Activated CD8-positive, alpha-beta T cell treated with anti-CD3 and anti-CD28 coated beads for 36 hours (primary cell): ENCODE measurements at regions not wholly inside any gene's neighbourhood (a gene's known extent, or its start where the extent isn't known, plus 50 kb on each side); places are given as distances from the start of the nearest gene placed in this dataset.

Source experiments
- ATAC-seq: fragments of 200-7000 bp; cut with Tn5 transposase; one replicate; pipeline ENCODE4 v1.10.0; 2021; ENCODE audit warnings: mild to moderate bottlenecking, moderate library complexity
- CTCF ChIA-PET: fragments of 350-600 bp; sonication (Branson Sonifier 250); formaldehyde crosslinking; loops from one replicate; lab custom pipeline; 2021; ENCODE audit warnings: antibody characterized with exemption; lab: Charles Lee
- POLR2A ChIA-PET: fragments of 350-600 bp; sonication (Branson Sonifier 250); formaldehyde crosslinking; loops from one replicate; lab custom pipeline; 2021; ENCODE audit warnings: antibody characterized with exemption; lab: Charles Lee
- DNase-seq: peaks from one replicate; pipeline ENCODE4 v3.0.0-alpha.2; 2020
- H3K27ac Mint-ChIP-seq: one replicate; pipeline ENCODE4 v1.8.0; 2021; ENCODE audit warnings: mild to moderate bottlenecking, mixed read lengths
- H3K27me3 Mint-ChIP-seq: one replicate; pipeline ENCODE4 v1.8.0; 2021; ENCODE audit warnings: mixed read lengths
- H3K36me3 Mint-ChIP-seq: one replicate; pipeline ENCODE4 v1.8.0; 2021; ENCODE audit warnings: low read depth, mixed read lengths
- H3K4me1 Mint-ChIP-seq: one replicate; pipeline ENCODE4 v1.8.0; 2021; ENCODE audit warnings: low read depth, mixed read lengths
- H3K4me3 Mint-ChIP-seq: one replicate; pipeline ENCODE4 v1.8.0; 2021; ENCODE audit warnings: mild to moderate bottlenecking, moderate library complexity, mixed read lengths
- H3K9me3 Mint-ChIP-seq: one replicate; pipeline ENCODE4 v1.8.0; 2021; ENCODE audit warnings: mixed read lengths
- intact Hi-C: fragments of 100-400 bp; cut with micrococcal nuclease; formaldehyde crosslinking; loops from one replicate; pipeline ENCODE4 v1.10.0; 2022
- TF ChIP-seq, protein P1 (sequence below): fragments of 200-600 bp; IDR thresholded peaks from one replicate; pipeline ENCODE4 v1.8.0; 2022; ENCODE audit warnings: antibody characterized with exemption, mild to moderate bottlenecking

DNA sequence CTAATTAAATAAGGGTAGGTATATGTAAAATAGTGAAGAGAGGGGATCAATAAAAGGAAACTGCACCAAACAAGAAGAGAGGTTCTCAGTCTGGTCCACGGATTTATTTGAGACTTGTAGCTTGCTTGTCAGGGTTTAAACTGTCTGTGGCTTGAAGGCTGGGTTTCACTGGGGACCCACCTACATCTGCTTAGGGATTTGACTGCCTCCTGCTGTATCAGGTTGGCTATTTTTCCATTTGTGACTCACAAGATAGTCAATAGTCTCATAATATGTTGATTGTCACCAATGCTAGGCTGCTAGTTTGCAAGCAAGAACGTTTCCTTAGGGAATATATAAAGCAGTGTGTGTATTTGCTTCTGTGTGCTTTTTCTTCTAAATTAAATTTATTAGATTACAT lies 1950.7 kb upstream of the IGFBP7 start:
- Mint-ChIP-seq H3K27ac (no peak overlapping the region), H3K4me3 (no peak overlapping the region), H3K27me3 (no peaks in the 10 kb centered on the region), H3K4me1 (no peaks in the 10 kb centered on the region), H3K9me3 (peaks cover 11% of the 10 kb centered on the region), H3K36me3 (no peaks in the 10 kb centered on the region)
- intact Hi-C loops, result no loop called here
- DNase-seq (no peak), ATAC-seq (no peak)
- ChIA-PET POLR2A (no interaction called here), CTCF (no interaction called here)
- TF ChIP-seq, protein P1, sequence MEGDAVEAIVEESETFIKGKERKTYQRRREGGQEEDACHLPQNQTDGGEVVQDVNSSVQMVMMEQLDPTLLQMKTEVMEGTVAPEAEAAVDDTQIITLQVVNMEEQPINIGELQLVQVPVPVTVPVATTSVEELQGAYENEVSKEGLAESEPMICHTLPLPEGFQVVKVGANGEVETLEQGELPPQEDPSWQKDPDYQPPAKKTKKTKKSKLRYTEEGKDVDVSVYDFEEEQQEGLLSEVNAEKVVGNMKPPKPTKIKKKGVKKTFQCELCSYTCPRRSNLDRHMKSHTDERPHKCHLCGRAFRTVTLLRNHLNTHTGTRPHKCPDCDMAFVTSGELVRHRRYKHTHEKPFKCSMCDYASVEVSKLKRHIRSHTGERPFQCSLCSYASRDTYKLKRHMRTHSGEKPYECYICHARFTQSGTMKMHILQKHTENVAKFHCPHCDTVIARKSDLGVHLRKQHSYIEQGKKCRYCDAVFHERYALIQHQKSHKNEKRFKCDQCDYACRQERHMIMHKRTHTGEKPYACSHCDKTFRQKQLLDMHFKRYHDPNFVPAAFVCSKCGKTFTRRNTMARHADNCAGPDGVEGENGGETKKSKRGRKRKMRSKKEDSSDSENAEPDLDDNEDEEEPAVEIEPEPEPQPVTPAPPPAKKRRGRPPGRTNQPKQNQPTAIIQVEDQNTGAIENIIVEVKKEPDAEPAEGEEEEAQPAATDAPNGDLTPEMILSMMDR, result no peak

DNA sequence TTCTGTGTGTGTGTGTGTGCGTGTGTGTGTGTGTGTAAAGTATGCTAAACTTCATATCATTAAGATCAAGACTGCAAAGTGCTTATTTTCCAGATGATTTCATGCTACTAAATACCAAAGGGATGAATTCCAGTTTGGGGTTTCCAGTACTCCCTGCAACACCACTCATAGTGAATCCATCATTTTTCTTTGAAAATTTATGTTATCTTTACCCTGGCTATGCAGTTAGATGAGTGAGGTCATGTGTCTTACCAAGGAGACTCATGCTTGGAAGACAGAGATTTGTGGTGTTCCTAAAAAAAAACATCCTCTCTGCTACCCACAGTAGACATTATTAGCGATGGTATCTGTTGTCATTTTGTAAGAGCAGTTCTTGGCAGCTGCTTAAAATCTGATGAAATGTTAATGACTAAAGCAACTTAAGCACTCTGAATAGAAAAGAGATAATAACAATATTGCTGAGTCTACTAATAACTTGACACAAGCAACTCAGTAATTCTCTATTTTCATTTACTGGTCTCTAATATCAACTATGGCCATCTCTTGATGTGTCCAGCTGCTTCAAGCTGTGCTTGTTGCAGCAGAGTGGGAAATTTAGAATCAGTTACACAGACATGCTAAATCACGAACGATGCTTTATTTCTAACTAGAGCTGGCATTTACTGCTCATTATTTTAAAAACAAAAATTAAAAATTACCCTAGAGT lies 1953.0 kb upstream of the IGFBP7 start:
- no peak overlapping the region for H3K4me3 Mint-ChIP-seq
- TF ChIP-seq, protein P1, result no peak
- H3K36me3 Mint-ChIP-seq, result no peaks in the 10 kb centered on the region
- H3K4me1 Mint-ChIP-seq, result no peaks in the 10 kb centered on the region
- peaks cover 13% of the 10 kb centered on the region for H3K9me3 Mint-ChIP-seq
- CTCF ChIA-PET, result no interaction called here
- intact Hi-C loops, result no loop called here
- DNase-seq (no peak), ATAC-seq (no peak)
- no peak overlapping the region for H3K27ac Mint-ChIP-seq
- H3K27me3 Mint-ChIP-seq, result no peaks in the 10 kb centered on the region
- POLR2A ChIA-PET, result no interaction called here

DNA sequence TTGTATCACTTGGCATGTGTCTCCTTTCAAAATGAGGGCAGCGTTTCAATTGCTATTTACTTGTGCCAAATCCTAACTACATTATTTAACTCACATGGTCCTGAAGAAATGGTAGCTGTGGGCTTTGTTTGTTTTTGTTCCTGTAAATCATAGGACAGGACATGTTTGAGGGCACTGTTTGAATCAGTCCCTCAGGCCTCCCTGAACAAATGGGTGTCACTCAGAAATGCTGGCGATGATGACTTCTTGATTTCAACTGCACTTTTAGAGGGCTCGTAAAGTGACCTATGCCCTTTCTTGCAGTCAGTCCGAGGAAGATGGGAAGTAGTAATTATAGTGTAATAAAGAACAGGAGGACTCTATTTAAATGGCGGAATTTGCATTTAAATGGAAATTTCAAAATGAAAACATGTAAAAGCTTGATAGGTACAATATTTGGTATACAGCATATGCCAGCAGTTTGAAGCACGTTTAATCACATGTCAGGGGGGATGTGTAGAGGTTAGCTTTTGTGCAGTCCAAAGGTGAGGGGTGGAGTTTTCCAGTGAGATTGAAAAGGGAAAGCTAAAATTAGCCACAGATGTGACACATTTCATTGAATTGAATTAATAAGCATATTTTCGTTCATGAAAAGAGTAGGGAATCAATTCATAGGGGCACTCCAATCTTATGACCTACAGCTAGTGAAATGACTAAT lies 1958.7 kb upstream of the IGFBP7 start:
- no peak for DNase-seq
- Mint-ChIP-seq H3K36me3 (no peaks in the 10 kb centered on the region), H3K27me3 (no peaks in the 10 kb centered on the region), H3K4me1 (no peaks in the 10 kb centered on the region), H3K27ac (no peak overlapping the region), H3K4me3 (no peak overlapping the region), H3K9me3 (peaks cover 9% of the 10 kb centered on the region)
- intact Hi-C loops, result no loop called here
- ChIA-PET CTCF (no interaction called here), POLR2A (no interaction called here)
- TF ChIP-seq, protein P1, result no peak
- no peak for ATAC-seq

DNA sequence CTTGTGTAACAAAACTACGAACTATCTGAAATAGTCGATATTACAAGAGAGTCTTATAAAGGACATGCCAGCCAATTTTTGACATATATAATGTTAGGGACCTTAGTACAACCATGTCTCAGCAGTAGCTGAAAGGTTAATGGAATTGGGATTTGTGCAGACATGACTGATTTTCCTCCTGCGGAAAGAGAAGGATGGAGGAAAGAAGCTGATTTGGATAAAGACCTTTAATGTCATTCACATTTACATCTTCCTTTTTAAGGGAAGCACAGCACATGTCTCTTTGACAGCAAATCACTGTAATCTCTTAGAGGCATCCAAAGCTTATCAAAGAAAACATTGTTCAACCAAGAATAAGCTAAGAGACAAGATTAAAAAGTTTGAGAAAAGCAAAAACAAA lies 1976.2 kb upstream of the IGFBP7 start:
- CTCF ChIA-PET, result no interaction called here
- no peak for ATAC-seq

More for the DNA sequence above, 1976.2 kb upstream of the IGFBP7 start:
- POLR2A ChIA-PET, result no interaction called here
- TF ChIP-seq, protein P1, result no peak
- no peak for DNase-seq
- no peak overlapping the region for H3K27ac Mint-ChIP-seq
- intact Hi-C loops, result no loop called here
- H3K27me3 Mint-ChIP-seq, result no peaks in the 10 kb centered on the region
- H3K36me3 Mint-ChIP-seq, result no peaks in the 10 kb centered on the region
- H3K4me3 Mint-ChIP-seq, result no peak overlapping the region
- H3K4me1 Mint-ChIP-seq, result no peaks in the 10 kb centered on the region
- H3K9me3 Mint-ChIP-seq, result no peaks in the 10 kb centered on the region
